ENCODE measurements at regions not wholly inside any gene's neighbourhood (a gene's known extent, or its start where the extent isn't known, plus 50 kb on each side); places are given as distances from the start of the nearest gene placed in this dataset.

DNA sequence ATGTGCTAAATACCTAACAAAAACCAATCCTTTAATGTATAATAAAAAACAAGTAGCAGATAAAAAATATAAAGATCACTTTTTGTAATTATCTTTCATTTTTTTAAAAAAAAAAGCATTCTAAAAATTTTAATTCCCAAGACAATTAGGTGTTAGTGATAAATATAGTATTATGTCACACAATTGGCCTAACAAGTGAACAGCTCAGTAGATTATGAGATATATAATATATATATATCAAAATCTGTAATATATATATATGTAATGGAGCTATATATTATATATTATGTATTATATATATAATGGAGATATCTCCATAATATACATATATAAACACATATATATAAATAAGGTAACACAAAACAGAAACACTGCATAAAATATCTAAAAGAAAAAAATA lies 1531.1 kb upstream of the MIR17HG start (continued):
- TF ChIP-seq, protein P1, sequence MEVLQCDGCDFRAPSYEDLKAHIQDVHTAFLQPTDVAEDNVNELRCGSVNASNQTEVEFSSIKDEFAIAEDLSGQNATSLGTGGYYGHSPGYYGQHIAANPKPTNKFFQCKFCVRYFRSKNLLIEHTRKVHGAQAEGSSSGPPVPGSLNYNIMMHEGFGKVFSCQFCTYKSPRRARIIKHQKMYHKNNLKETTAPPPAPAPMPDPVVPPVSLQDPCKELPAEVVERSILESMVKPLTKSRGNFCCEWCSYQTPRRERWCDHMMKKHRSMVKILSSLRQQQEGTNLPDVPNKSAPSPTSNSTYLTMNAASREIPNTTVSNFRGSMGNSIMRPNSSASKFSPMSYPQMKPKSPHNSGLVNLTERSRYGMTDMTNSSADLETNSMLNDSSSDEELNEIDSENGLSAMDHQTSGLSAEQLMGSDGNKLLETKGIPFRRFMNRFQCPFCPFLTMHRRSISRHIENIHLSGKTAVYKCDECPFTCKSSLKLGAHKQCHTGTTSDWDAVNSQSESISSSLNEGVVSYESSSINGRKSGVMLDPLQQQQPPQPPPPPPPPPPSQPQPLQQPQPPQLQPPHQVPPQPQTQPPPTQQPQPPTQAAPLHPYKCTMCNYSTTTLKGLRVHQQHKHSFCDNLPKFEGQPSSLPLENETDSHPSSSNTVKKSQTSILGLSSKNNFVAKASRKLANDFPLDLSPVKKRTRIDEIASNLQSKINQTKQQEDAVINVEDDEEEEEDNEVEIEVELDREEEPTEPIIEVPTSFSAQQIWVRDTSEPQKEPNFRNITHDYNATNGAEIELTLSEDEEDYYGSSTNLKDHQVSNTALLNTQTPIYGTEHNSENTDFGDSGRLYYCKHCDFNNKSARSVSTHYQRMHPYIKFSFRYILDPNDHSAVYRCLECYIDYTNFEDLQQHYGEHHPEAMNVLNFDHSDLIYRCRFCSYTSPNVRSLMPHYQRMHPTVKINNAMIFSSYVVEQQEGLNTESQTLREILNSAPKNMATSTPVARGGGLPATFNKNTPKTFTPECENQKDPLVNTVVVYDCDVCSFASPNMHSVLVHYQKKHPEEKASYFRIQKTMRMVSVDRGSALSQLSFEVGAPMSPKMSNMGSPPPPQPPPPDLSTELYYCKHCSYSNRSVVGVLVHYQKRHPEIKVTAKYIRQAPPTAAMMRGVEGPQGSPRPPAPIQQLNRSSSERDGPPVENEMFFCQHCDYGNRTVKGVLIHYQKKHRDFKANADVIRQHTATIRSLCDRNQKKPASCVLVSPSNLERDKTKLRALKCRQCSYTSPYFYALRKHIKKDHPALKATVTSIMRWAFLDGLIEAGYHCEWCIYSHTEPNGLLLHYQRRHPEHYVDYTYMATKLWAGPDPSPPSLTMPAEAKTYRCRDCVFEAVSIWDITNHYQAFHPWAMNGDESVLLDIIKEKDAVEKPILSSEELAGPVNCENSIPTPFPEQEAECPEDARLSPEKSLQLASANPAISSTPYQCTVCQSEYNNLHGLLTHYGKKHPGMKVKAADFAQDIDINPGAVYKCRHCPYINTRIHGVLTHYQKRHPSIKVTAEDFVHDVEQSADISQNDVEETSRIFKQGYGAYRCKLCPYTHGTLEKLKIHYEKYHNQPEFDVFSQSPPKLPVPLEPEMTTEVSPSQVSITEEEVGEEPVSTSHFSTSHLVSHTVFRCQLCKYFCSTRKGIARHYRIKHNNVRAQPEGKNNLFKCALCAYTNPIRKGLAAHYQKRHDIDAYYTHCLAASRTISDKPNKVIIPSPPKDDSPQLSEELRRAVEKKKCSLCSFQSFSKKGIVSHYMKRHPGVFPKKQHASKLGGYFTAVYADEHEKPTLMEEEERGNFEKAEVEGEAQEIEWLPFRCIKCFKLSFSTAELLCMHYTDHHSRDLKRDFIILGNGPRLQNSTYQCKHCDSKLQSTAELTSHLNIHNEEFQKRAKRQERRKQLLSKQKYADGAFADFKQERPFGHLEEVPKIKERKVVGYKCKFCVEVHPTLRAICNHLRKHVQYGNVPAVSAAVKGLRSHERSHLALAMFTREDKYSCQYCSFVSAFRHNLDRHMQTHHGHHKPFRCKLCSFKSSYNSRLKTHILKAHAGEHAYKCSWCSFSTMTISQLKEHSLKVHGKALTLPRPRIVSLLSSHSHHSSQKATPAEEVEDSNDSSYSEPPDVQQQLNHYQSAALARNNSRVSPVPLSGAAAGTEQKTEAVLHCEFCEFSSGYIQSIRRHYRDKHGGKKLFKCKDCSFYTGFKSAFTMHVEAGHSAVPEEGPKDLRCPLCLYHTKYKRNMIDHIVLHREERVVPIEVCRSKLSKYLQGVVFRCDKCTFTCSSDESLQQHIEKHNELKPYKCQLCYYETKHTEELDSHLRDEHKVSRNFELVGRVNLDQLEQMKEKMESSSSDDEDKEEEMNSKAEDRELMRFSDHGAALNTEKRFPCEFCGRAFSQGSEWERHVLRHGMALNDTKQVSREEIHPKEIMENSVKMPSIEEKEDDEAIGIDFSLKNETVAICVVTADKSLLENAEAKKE (CRISPR knock-in tag; IDR thresholded peaks at IDR 0.05): no peak
- TF ChIP-seq EZH2phosphoT487 (IDR thresholded peaks at IDR 0.05; ENCODE audit: unreplicated experiment) (no peak), STAT1 (IDR thresholded peaks at IDR 0.05; ENCODE audit: unreplicated experiment) (no peak), ZNF114 (CRISPR knock-in tag; IDR thresholded peaks at IDR 0.05) (no peak), ZNF331 (CRISPR knock-in tag; IDR thresholded peaks at IDR 0.05; ENCODE audit: low read depth) (no peak), POLR2AphosphoS5 (IDR thresholded peaks at IDR 0.05; ENCODE audit: low read depth) (no peak), EZH2 (IDR thresholded peaks at IDR 0.05; ENCODE audit: low read depth, unreplicated experiment) (no peak)
- TF ChIP-seq, protein P2, sequence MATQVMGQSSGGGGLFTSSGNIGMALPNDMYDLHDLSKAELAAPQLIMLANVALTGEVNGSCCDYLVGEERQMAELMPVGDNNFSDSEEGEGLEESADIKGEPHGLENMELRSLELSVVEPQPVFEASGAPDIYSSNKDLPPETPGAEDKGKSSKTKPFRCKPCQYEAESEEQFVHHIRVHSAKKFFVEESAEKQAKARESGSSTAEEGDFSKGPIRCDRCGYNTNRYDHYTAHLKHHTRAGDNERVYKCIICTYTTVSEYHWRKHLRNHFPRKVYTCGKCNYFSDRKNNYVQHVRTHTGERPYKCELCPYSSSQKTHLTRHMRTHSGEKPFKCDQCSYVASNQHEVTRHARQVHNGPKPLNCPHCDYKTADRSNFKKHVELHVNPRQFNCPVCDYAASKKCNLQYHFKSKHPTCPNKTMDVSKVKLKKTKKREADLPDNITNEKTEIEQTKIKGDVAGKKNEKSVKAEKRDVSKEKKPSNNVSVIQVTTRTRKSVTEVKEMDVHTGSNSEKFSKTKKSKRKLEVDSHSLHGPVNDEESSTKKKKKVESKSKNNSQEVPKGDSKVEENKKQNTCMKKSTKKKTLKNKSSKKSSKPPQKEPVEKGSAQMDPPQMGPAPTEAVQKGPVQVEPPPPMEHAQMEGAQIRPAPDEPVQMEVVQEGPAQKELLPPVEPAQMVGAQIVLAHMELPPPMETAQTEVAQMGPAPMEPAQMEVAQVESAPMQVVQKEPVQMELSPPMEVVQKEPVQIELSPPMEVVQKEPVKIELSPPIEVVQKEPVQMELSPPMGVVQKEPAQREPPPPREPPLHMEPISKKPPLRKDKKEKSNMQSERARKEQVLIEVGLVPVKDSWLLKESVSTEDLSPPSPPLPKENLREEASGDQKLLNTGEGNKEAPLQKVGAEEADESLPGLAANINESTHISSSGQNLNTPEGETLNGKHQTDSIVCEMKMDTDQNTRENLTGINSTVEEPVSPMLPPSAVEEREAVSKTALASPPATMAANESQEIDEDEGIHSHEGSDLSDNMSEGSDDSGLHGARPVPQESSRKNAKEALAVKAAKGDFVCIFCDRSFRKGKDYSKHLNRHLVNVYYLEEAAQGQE (IDR thresholded peaks at IDR 0.05; ENCODE audit: unreplicated experiment): no peak

All from GM23338 (cell line).